ENCODE measurements at regions not wholly inside any gene's neighbourhood (a gene's known extent, or its start where the extent isn't known, plus 50 kb on each side); places are given as distances from the start of the nearest gene placed in this dataset.

- TF ChIP-seq POLR2A (IDR thresholded peaks at IDR 0.05; ENCODE audit: low read depth, low read length) (no peak), TAF1 (IDR thresholded peaks at IDR 0.05; ENCODE audit: borderline replicate concordance, low read depth, low read length) (no peak)
Measured at GRCh38 chr1:95935719-95936118, 701.7 kb downstream of the RWDD3 start.

Measured in GM12892 (cell line).